GM23338 (cell line): ENCODE measurements at regions not wholly inside any gene's neighbourhood (a gene's known extent, or its start where the extent isn't known, plus 50 kb on each side); places are given as distances from the start of the nearest gene placed in this dataset.

ENCODE experiments used
- ATAC-seq: fragments of 200-7000 bp; cut with Tn5 transposase; 3 replicates; pipeline ENCODE4 v1.9.1; 2020
- DNase-seq: peaks from one replicate; pipeline ENCODE4 v3.0.0-alpha.2; 2015; ENCODE audit warnings: low spot score
- H2AFZ ChIP-seq: fragments of 200-600 bp; sonication (generic); 2 replicates; pipeline ENCODE4 v1.8.0; 2016; ENCODE audit warnings: antibody characterized with exemption, mild to moderate bottlenecking, moderate library complexity
- H3F3A ChIP-seq: fragments of 200-600 bp; sonication (generic); replicated peaks from 2 replicates; pipeline ENCODE4 v1.8.0; 2017; ENCODE audit warnings: antibody characterized with exemption, mixed run types, low read depth
- H3K27ac ChIP-seq: fragments of 200-600 bp; sonication (generic); 2 replicates; pipeline ENCODE4 v1.6.1; 2016; ENCODE audit warnings: low read depth
- H3K27me3 ChIP-seq: fragments of 200-600 bp; sonication (generic); 2 replicates; pipeline ENCODE4 v1.8.0; 2016; ENCODE audit warnings: mild to moderate bottlenecking, mixed run types, moderate library complexity; ENCODE audit not compliant: insufficient read depth
- H3K36me3 ChIP-seq: fragments of 200-600 bp; sonication (generic); 2 replicates; pipeline ENCODE4 v1.8.0; 2016; ENCODE audit warnings: mild to moderate bottlenecking; ENCODE audit not compliant: insufficient read depth
- H3K4me1 ChIP-seq: fragments of 200-600 bp; sonication (generic); 2 replicates; pipeline ENCODE4 v1.8.0; 2016; ENCODE audit warnings: mild to moderate bottlenecking, moderate library complexity; ENCODE audit not compliant: insufficient read depth
- H3K4me2 ChIP-seq: fragments of 200-600 bp; sonication (generic); 2 replicates; pipeline ENCODE4 v1.7.1; 2017; ENCODE audit warnings: mixed run types
- H3K4me3 ChIP-seq: fragments of 200-600 bp; sonication (generic); 2 replicates; pipeline ENCODE4 v1.6.1; 2016; ENCODE audit warnings: mixed run types
- H3K79me2 ChIP-seq: fragments of 200-600 bp; sonication (generic); replicated peaks from 2 replicates; pipeline ENCODE4 v1.8.0; 2017; ENCODE audit warnings: mild to moderate bottlenecking; ENCODE audit not compliant: insufficient read depth
- H3K9me2 ChIP-seq: fragments of 200-600 bp; sonication (generic); 2 replicates; pipeline ENCODE4 v1.8.0; 2017; ENCODE audit not compliant: insufficient read depth
- H4K20me1 ChIP-seq: fragments of 200-600 bp; sonication (generic); replicated peaks from 2 replicates; pipeline ENCODE4 v1.8.0; 2017; ENCODE audit warnings: mild to moderate bottlenecking; ENCODE audit not compliant: insufficient read depth
- H3K27ac Mint-ChIP-seq: 2 replicates; pipeline ENCODE4 v1.8.0; 2020; ENCODE audit warnings: inconsistent platforms, mild to moderate bottlenecking, moderate library complexity, mixed read lengths
- H3K27me3 Mint-ChIP-seq: 3 replicates; pipeline ENCODE4 v1.8.0; 2022; ENCODE audit warnings: low read depth, mild to moderate bottlenecking, moderate library complexity, mixed read lengths, inconsistent platforms; ENCODE audit not compliant: insufficient read depth, poor library complexity
- H3K36me3 Mint-ChIP-seq: 3 replicates; pipeline ENCODE4 v1.8.0; 2021; ENCODE audit warnings: low read depth, mild to moderate bottlenecking, inconsistent platforms, moderate library complexity, mixed read lengths
- H3K4me1 Mint-ChIP-seq: 3 replicates; pipeline ENCODE4 v1.8.0; 2020; ENCODE audit warnings: mild to moderate bottlenecking, inconsistent platforms, mixed read lengths
- H3K4me3 Mint-ChIP-seq: 3 replicates; pipeline ENCODE4 v1.8.0; 2021; ENCODE audit warnings: moderate library complexity, mild to moderate bottlenecking, inconsistent platforms, mixed read lengths
- H3K9me3 Mint-ChIP-seq: 3 replicates; pipeline ENCODE4 v1.8.0; 2020; ENCODE audit warnings: moderate library complexity, mild to moderate bottlenecking, inconsistent platforms, mixed read lengths
- CREB1 ChIP-seq: fragments of 250-450 bp; sonication (Bioruptor Pico); IDR thresholded peaks from 2 replicates; pipeline ENCODE4 v1.5.0; 2020; ENCODE audit warnings: low read depth, mild to moderate bottlenecking, moderate library complexity
- EZH2 ChIP-seq: fragments of 200-600 bp; sonication (generic); IDR thresholded peaks from one replicate; pipeline ENCODE4 v1.8.0; 2017; ENCODE audit warnings: antibody characterized with exemption, mild to moderate bottlenecking, low read depth; ENCODE audit not compliant: unreplicated experiment
- EZH2phosphoT487 ChIP-seq: fragments of 200-600 bp; sonication (generic); IDR thresholded peaks from one replicate; pipeline ENCODE4 v1.8.1; 2018; ENCODE audit warnings: antibody characterized with exemption; ENCODE audit not compliant: unreplicated experiment
- NANOG ChIP-seq: IDR thresholded peaks from 2 replicates; pipeline ENCODE4 v1.6.1; 2016; ENCODE audit warnings: antibody characterized with exemption, borderline replicate concordance
- POLR2AphosphoS5 ChIP-seq: IDR thresholded peaks from 2 replicates; pipeline ENCODE4 v1.6.1; 2016; ENCODE audit warnings: antibody characterized with exemption, low read depth
- ZNF331 ChIP-seq: fragments of 250-450 bp; sonication (Bioruptor Pico); IDR thresholded peaks from 2 replicates; pipeline ENCODE4 v1.5.0; 2020; ENCODE audit warnings: low read depth, mild to moderate bottlenecking, moderate library complexity
- TF ChIP-seq, protein P1 (sequence below), 2 experiments: fragments of 200-600 bp in 1 of 2; sonication (generic) in 1 of 2; conservative IDR thresholded peaks; 2 replicates each; pipeline versions ENCODE4 v1.5.1 to v1.6.1; 2016 to 2017; ENCODE audit warnings: antibody characterized with exemption in 2 of 2, low read depth in 2 of 2, mild to moderate bottlenecking in 2 of 2, moderate library complexity in 1 of 2
- TF ChIP-seq, protein P2 (sequence below): IDR thresholded peaks from one replicate; pipeline ENCODE4 v1.6.1; 2018; ENCODE audit warnings: antibody characterized with exemption; ENCODE audit not compliant: unreplicated experiment
- TF ChIP-seq, protein P3 (sequence below): fragments of 250-450 bp; sonication (Bioruptor Pico); IDR thresholded peaks from 2 replicates; pipeline ENCODE4 v1.5.0; 2020; ENCODE audit warnings: mild to moderate bottlenecking, moderate library complexity

DNA sequence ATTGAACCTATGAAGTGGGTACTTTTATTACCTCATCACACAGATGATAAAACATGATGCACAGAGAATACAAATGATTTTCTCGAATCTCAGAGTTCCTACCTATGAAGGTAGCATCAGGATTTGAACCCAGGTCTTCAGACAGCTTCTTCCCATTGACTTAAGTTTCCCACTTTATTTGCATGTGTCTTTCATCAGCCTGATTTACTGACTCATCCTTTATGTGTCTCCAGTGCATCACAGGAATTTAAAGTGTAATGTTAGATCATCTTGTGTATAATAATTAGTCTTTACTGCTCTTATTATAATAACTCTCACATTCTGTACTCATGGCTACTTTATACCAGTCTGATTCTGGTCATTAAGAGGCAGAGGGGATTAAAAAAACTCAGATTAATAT, 449.4 kb upstream of the SUCLG2 start:
- TF ChIP-seq CREB1 (CRISPR knock-in tag) (no peak), EZH2phosphoT487 (no peak), NANOG (no peak), EZH2 (no peak), POLR2AphosphoS5 (no peak), ZNF331 (no peak)
- TF ChIP-seq, protein P1, sequence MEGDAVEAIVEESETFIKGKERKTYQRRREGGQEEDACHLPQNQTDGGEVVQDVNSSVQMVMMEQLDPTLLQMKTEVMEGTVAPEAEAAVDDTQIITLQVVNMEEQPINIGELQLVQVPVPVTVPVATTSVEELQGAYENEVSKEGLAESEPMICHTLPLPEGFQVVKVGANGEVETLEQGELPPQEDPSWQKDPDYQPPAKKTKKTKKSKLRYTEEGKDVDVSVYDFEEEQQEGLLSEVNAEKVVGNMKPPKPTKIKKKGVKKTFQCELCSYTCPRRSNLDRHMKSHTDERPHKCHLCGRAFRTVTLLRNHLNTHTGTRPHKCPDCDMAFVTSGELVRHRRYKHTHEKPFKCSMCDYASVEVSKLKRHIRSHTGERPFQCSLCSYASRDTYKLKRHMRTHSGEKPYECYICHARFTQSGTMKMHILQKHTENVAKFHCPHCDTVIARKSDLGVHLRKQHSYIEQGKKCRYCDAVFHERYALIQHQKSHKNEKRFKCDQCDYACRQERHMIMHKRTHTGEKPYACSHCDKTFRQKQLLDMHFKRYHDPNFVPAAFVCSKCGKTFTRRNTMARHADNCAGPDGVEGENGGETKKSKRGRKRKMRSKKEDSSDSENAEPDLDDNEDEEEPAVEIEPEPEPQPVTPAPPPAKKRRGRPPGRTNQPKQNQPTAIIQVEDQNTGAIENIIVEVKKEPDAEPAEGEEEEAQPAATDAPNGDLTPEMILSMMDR (conservative IDR thresholded peaks at IDR 0.05; ENCODE audit: low read depth in 2 of 2): no peak
- TF ChIP-seq, protein P2, sequence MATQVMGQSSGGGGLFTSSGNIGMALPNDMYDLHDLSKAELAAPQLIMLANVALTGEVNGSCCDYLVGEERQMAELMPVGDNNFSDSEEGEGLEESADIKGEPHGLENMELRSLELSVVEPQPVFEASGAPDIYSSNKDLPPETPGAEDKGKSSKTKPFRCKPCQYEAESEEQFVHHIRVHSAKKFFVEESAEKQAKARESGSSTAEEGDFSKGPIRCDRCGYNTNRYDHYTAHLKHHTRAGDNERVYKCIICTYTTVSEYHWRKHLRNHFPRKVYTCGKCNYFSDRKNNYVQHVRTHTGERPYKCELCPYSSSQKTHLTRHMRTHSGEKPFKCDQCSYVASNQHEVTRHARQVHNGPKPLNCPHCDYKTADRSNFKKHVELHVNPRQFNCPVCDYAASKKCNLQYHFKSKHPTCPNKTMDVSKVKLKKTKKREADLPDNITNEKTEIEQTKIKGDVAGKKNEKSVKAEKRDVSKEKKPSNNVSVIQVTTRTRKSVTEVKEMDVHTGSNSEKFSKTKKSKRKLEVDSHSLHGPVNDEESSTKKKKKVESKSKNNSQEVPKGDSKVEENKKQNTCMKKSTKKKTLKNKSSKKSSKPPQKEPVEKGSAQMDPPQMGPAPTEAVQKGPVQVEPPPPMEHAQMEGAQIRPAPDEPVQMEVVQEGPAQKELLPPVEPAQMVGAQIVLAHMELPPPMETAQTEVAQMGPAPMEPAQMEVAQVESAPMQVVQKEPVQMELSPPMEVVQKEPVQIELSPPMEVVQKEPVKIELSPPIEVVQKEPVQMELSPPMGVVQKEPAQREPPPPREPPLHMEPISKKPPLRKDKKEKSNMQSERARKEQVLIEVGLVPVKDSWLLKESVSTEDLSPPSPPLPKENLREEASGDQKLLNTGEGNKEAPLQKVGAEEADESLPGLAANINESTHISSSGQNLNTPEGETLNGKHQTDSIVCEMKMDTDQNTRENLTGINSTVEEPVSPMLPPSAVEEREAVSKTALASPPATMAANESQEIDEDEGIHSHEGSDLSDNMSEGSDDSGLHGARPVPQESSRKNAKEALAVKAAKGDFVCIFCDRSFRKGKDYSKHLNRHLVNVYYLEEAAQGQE: no peak
- TF ChIP-seq, protein P3, sequence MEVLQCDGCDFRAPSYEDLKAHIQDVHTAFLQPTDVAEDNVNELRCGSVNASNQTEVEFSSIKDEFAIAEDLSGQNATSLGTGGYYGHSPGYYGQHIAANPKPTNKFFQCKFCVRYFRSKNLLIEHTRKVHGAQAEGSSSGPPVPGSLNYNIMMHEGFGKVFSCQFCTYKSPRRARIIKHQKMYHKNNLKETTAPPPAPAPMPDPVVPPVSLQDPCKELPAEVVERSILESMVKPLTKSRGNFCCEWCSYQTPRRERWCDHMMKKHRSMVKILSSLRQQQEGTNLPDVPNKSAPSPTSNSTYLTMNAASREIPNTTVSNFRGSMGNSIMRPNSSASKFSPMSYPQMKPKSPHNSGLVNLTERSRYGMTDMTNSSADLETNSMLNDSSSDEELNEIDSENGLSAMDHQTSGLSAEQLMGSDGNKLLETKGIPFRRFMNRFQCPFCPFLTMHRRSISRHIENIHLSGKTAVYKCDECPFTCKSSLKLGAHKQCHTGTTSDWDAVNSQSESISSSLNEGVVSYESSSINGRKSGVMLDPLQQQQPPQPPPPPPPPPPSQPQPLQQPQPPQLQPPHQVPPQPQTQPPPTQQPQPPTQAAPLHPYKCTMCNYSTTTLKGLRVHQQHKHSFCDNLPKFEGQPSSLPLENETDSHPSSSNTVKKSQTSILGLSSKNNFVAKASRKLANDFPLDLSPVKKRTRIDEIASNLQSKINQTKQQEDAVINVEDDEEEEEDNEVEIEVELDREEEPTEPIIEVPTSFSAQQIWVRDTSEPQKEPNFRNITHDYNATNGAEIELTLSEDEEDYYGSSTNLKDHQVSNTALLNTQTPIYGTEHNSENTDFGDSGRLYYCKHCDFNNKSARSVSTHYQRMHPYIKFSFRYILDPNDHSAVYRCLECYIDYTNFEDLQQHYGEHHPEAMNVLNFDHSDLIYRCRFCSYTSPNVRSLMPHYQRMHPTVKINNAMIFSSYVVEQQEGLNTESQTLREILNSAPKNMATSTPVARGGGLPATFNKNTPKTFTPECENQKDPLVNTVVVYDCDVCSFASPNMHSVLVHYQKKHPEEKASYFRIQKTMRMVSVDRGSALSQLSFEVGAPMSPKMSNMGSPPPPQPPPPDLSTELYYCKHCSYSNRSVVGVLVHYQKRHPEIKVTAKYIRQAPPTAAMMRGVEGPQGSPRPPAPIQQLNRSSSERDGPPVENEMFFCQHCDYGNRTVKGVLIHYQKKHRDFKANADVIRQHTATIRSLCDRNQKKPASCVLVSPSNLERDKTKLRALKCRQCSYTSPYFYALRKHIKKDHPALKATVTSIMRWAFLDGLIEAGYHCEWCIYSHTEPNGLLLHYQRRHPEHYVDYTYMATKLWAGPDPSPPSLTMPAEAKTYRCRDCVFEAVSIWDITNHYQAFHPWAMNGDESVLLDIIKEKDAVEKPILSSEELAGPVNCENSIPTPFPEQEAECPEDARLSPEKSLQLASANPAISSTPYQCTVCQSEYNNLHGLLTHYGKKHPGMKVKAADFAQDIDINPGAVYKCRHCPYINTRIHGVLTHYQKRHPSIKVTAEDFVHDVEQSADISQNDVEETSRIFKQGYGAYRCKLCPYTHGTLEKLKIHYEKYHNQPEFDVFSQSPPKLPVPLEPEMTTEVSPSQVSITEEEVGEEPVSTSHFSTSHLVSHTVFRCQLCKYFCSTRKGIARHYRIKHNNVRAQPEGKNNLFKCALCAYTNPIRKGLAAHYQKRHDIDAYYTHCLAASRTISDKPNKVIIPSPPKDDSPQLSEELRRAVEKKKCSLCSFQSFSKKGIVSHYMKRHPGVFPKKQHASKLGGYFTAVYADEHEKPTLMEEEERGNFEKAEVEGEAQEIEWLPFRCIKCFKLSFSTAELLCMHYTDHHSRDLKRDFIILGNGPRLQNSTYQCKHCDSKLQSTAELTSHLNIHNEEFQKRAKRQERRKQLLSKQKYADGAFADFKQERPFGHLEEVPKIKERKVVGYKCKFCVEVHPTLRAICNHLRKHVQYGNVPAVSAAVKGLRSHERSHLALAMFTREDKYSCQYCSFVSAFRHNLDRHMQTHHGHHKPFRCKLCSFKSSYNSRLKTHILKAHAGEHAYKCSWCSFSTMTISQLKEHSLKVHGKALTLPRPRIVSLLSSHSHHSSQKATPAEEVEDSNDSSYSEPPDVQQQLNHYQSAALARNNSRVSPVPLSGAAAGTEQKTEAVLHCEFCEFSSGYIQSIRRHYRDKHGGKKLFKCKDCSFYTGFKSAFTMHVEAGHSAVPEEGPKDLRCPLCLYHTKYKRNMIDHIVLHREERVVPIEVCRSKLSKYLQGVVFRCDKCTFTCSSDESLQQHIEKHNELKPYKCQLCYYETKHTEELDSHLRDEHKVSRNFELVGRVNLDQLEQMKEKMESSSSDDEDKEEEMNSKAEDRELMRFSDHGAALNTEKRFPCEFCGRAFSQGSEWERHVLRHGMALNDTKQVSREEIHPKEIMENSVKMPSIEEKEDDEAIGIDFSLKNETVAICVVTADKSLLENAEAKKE (CRISPR knock-in tag): no peak
- no peak for DNase-seq
- Mint-ChIP-seq H3K27me3 (no peaks in the 10 kb centered on the region), H3K4me3 (no peak overlapping the region), H3K36me3 (no peaks in the 10 kb centered on the region), H3K4me1 (no peaks in the 10 kb centered on the region), H3K27ac (no peak overlapping the region), H3K9me3 (peaks cover 11% of the 10 kb centered on the region; the same call in 1 of the 3 replicates)
- Histone ChIP-seq H4K20me1 (no peaks in the 10 kb centered on the region), H3F3A (no peaks in the 10 kb centered on the region), H3K4me1 (no peaks in the 10 kb centered on the region), H3K36me3 (no peaks in the 10 kb centered on the region), H3K4me3 (no peak overlapping the region), H3K27ac (no peak overlapping the region), H2AFZ (no peak overlapping the region), H3K4me2 (no peak overlapping the region), H3K79me2 (no peaks in the 10 kb centered on the region), H3K27me3 (no peaks in the 10 kb centered on the region), H3K9me2 (no peaks in the 10 kb centered on the region)
- no peak for ATAC-seq
